ENCODE measurements at regions not wholly inside any gene's neighbourhood (a gene's known extent, or its start where the extent isn't known, plus 50 kb on each side); places are given as distances from the start of the nearest gene placed in this dataset.

GRCh38 chr7:97513326-97513725 lies 218.6 kb upstream of the TAC1 start:
- TF ChIP-seq CTCF (IDR thresholded peaks at IDR 0.05) = no peak
- no peak for TF ChIP-seq POLR2A (IDR thresholded peaks at IDR 0.05)

Measured in adrenal gland (tissue), 5 donors.